AG09309 (cell line): ENCODE measurements at regions not wholly inside any gene's neighbourhood (a gene's known extent, or its start where the extent isn't known, plus 50 kb on each side); places are given as distances from the start of the nearest gene placed in this dataset.

Experiments used
- DNase-seq: peaks from one replicate; pipeline ENCODE4 v3.0.0-alpha.2; 2010; ENCODE audit warnings: low read depth
- H3K4me3 ChIP-seq: 2 replicates; pipeline ENCODE4 v1.5.1; 2011; ENCODE audit warnings: mild to moderate bottlenecking, low read depth, low read length, moderate library complexity; ENCODE audit not compliant: control insufficient read depth
- TF ChIP-seq, protein P1 (sequence below): IDR thresholded peaks from 2 replicates; pipeline ENCODE4 v1.5.1; 2011; ENCODE audit warnings: mild to moderate bottlenecking, low read depth, low read length, inconsistent platforms; ENCODE audit not compliant: insufficient read depth, control insufficient read depth; ENCODE audit errors: missing control alignments

DNA sequence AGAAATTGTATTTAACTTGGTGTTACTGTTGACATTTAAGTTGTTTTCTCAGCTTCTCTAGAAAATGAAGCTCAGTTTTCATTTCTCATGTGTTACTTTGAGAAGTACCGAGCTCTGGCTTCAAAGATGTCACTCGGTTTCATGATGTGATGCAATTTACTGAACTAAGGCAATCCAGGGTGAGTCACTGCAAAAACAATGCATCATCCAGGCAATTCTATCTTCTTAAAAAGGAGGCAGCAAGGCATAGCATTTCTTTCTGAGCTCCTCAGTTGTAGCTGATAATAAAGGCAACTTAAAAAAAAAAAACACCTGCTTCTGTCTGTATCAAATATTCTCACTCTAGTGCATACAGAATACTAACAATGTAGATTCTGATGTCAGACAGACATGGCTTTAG is 91.1 kb upstream of the KCNA4 start:
- DNase-seq: peak; percentile 1
- TF ChIP-seq, protein P1, sequence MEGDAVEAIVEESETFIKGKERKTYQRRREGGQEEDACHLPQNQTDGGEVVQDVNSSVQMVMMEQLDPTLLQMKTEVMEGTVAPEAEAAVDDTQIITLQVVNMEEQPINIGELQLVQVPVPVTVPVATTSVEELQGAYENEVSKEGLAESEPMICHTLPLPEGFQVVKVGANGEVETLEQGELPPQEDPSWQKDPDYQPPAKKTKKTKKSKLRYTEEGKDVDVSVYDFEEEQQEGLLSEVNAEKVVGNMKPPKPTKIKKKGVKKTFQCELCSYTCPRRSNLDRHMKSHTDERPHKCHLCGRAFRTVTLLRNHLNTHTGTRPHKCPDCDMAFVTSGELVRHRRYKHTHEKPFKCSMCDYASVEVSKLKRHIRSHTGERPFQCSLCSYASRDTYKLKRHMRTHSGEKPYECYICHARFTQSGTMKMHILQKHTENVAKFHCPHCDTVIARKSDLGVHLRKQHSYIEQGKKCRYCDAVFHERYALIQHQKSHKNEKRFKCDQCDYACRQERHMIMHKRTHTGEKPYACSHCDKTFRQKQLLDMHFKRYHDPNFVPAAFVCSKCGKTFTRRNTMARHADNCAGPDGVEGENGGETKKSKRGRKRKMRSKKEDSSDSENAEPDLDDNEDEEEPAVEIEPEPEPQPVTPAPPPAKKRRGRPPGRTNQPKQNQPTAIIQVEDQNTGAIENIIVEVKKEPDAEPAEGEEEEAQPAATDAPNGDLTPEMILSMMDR: no peak
- H3K4me3 ChIP-seq: no peak overlapping the region

DNA sequence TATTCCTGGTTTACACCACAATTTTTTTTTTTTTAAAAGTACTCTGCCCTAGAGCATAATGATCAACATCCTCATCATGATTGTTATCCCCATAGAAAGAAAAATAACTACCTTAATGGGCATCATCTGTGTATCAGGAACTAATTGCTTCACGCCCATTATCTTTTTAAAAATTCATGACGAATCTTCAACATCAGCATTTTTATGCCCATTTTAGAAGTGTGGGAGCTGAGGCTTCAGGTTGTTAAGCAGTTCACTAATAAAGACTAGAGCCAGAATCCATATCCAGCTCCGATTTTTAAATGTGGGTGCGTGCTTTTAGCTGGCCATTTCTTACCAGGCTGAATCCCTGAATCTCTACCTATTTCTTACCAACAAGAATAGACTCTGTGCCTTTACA is 92.9 kb upstream of the KCNA4 start:
- DNase-seq: no peak
- TF ChIP-seq, protein P1: no peak

DNA sequence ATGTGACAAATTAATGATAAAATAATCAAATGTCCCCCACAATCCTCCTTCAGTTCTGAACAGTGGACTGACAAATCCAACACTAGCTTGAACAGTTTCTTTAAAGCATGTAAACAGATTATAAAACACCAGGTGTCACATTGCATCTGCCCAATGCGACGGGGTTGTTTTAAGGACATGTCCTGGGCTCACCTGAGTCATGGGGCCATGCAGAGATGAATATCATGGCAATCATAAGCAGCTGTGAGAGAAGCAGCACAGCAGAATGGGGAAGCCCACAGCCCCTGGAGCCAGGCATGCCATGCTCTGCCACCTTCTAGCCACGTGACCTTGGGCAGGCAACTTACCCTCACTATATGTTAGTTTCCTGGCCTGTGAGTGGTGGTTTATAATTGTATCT is 93.9 kb upstream of the KCNA4 start:
- TF ChIP-seq, protein P1: no peak
- no peak overlapping the region for H3K4me3 ChIP-seq
- DNase-seq: no peak

More for the DNA sequence above, 92.9 kb upstream of the KCNA4 start:
- no peak overlapping the region for H3K4me3 ChIP-seq

DNA sequence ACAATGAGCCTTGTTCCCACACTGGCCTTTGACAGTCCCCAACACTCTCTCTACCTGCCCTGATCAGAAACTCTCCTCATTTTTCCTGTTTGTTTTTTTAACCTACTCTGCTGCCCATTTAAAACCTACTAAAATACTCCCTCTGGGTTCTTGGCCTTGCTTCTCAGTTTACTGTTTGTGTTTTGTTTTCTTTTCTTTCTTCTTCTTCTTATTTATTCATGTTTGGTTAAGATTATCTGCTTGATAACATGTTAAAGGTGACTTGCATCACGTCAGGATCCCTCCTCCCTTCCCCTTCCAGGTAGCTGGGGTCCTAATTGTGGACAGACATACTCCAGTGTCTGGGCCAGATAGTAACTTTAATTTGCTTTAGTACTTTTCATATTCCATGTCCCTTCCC is 95.0 kb upstream of the KCNA4 start:
- no peak overlapping the region for H3K4me3 ChIP-seq
- DNase-seq: no peak
- TF ChIP-seq, protein P1: no peak

DNA sequence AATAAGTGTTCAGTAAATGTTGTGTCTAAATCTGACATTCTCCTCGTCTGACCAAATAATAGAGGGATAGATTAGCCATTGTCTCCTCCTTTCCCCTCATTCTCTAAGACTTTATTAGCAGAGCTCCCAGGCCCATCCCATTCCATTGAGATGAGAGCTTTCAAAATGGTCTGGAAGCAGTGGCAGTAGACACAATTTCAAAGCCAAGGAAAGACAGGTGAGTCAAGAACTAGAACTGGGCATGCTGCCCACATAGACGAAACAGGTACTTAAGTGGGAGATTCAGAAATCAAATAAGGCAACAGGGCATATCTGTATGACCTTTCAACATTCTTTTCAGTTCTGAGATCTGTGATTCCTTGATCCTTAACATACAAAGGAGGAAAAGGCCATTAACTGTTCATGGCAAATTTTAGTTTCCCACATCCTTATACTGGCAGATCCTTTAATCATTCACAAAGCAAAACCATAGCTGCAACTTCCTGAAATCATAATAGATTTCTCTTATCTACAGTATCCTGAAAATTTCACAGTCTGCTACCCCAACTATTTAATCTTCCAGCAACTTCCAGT is 96.6 kb upstream of the KCNA4 start:
- no peak overlapping the region for H3K4me3 ChIP-seq
- DNase-seq: no peak
- TF ChIP-seq, protein P1: no peak

DNA sequence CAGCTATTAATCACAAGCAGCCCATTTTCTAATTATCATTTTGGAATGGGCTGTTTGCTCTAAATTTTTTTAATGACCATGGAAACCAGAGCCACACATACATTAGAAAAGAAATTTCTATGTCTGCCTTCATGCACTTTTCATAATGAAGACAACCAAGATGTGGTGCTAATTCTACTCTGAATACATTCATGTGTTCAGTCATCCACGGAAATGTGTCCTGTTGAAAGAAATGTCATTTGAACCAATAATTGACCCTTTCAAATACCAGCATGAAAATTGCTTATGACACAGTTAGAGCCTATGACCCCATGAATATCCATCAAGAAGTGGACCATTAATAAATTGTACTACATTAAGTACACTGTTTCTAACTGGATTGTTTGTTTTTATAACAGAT is 99.7 kb upstream of the KCNA4 start:
- no peak overlapping the region for H3K4me3 ChIP-seq
- TF ChIP-seq, protein P1: no peak
- no peak for DNase-seq
